ENCODE measurements at regions not wholly inside any gene's neighbourhood (a gene's known extent, or its start where the extent isn't known, plus 50 kb on each side); places are given as distances from the start of the nearest gene placed in this dataset.

GRCh38 chr5:124866355-124867136, 120.1 kb upstream of the ZNF608 start:
- H3K9me3 ChIP-seq: no peaks in the 10 kb centered on the region
- H3K4me3 ChIP-seq (replicated peaks in 1 of 3): no peak overlapping the region
- TF ChIP-seq CTCF (IDR thresholded peaks at IDR 0.05) (no peak), POLR2A (IDR thresholded peaks at IDR 0.05) (no peak)
- H3K27me3 ChIP-seq: no peaks in the 10 kb centered on the region
- H3K4me1 ChIP-seq: no peaks in the 10 kb centered on the region
- no peak overlapping the region for H3K27ac ChIP-seq
- WGBS, 2 donors: 68 to 73% methylated on average over 12 of the region's 12 CpGs
- DNase-seq: no peak
- no peaks in the 10 kb centered on the region for H3K36me3 ChIP-seq
- intact Hi-C loops (cut with DNase I): no loop called here

- no peak for DNase-seq
- Histone ChIP-seq H3K4me1 (no peaks in the 10 kb centered on the region), H3K4me3 (replicated peaks in 1 of 3) (no peak overlapping the region), H3K9me3 (no peaks in the 10 kb centered on the region), H3K27ac (no peak overlapping the region), H3K27me3 (no peaks in the 10 kb centered on the region), H3K36me3 (no peaks in the 10 kb centered on the region)
- intact Hi-C loops (cut with DNase I): no loop called here
- TF ChIP-seq POLR2A (IDR thresholded peaks at IDR 0.05) (no peak), CTCF (IDR thresholded peaks at IDR 0.05) (no peak)
- WGBS, 2 donors: 89 to 93% methylated on average over 6 of the region's 6 CpGs
These were observed 120.8 kb upstream of the ZNF608 start for GRCh38 chr5:124867137-124867704.

- 69 to 73% methylated on average over 2 of the region's 2 CpGs for WGBS, 2 donors
- DNase-seq: no peak
- no peaks in the 10 kb centered on the region for H3K9me3 ChIP-seq
These were observed 122.2 kb upstream of the ZNF608 start for GRCh38 chr5:124868676-124869075.

GRCh38 chr5:124869426-124870033, 123.1 kb upstream of the ZNF608 start:
- intact Hi-C loops (cut with DNase I): no loop called here
- WGBS, 2 donors: 71 to 80% methylated on average over 2 of the region's 2 CpGs
- DNase-seq: no peak
- H3K27me3 ChIP-seq: no peaks in the 10 kb centered on the region
- TF ChIP-seq CTCF (IDR thresholded peaks at IDR 0.05) (no peak), POLR2A (IDR thresholded peaks at IDR 0.05) (no peak)
- no peak overlapping the region for H3K4me3 ChIP-seq (replicated peaks in 1 of 3)
- peaks cover 0 to 7% of the 10 kb centered on the region in 2 donors for H3K4me1 ChIP-seq
- no peaks in the 10 kb centered on the region for H3K9me3 ChIP-seq
- no peaks in the 10 kb centered on the region for H3K36me3 ChIP-seq
- H3K27ac ChIP-seq: no peak overlapping the region

More at GRCh38 chr5:124868676-124869075, 122.2 kb upstream of the ZNF608 start:
- H3K27ac ChIP-seq: peak overlapping the region in 1 of 3 donors; percentile 37
- no peak for TF ChIP-seq POLR2A (IDR thresholded peaks at IDR 0.05)
- no peak for TF ChIP-seq CTCF (IDR thresholded peaks at IDR 0.05)
- no peaks in the 10 kb centered on the region for H3K36me3 ChIP-seq
- intact Hi-C loops (cut with DNase I): no loop called here
- no peaks in the 10 kb centered on the region for H3K27me3 ChIP-seq
- no peak overlapping the region for H3K4me3 ChIP-seq (replicated peaks in 1 of 3)
- peaks cover 0 to 7% of the 10 kb centered on the region in 2 donors for H3K4me1 ChIP-seq

GRCh38 chr5:124870070-124870469, 123.6 kb upstream of the ZNF608 start:
- WGBS, 2 donors: 53 to 63% methylated on average over 2 of the region's 2 CpGs
- TF ChIP-seq CTCF (IDR thresholded peaks at IDR 0.05) (no peak), POLR2A (IDR thresholded peaks at IDR 0.05) (no peak)
- intact Hi-C loops (cut with DNase I): no loop called here
- Histone ChIP-seq H3K4me3 (replicated peaks in 1 of 3) (no peak overlapping the region), H3K36me3 (no peaks in the 10 kb centered on the region), H3K27me3 (no peaks in the 10 kb centered on the region), H3K4me1 (peaks cover 0 to 7% of the 10 kb centered on the region in 2 donors), H3K9me3 (no peaks in the 10 kb centered on the region), H3K27ac (no peak overlapping the region)
- DNase-seq: no peak
